ENCODE measurements at regions not wholly inside any gene's neighbourhood (a gene's known extent, or its start where the extent isn't known, plus 50 kb on each side); places are given as distances from the start of the nearest gene placed in this dataset.
"Not testable (repeated sequence)": the region's sequence is repeated elsewhere in the genome, so short reads cannot be mapped to it uniquely, and the experiment has no call there.

DNA sequence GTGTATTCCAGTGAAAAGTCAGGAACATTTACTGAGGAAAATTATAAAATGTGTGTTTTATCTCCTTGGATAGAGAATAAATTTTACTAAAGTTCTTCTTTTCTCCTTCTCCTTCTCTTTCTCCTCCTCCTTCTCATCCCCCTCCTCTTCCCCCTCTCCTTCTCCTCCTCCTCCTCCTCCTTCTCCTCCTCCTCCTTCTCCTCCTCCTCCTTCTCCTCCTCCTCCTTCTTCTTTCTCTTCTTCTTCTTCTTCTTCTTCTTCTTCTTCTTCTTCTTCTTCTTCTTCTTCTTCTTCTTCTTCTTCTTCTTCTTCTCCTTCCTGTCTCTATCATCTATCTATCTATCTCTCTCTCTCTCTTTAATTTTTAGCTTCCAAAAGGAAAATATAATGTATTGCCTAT lies 337.1 kb upstream of the MAF start:
- H3K4me1 ChIP-seq (ENCODE audit: control insufficient read depth in 3 of 3, insufficient read depth in 3 of 3, low read length in 3 of 3); H3K36me3 ChIP-seq (ENCODE audit: control insufficient read depth in 3 of 3, insufficient read depth in 3 of 3, low read length in 3 of 3); H3K27ac ChIP-seq (ENCODE audit: low read depth, low read length); H3K4me3 ChIP-seq (ENCODE audit: low read length in 3 of 3); H3K27me3 ChIP-seq (ENCODE audit: control insufficient read depth in 3 of 3, insufficient read depth in 3 of 3, low read length in 3 of 3); H3K9ac ChIP-seq (ENCODE audit: low read depth in 1 of 3, low read length in 3 of 3); H3K9me3 ChIP-seq (ENCODE audit: control insufficient read depth in 3 of 3, low read length in 3 of 3): not testable (repeated sequence)

DNA sequence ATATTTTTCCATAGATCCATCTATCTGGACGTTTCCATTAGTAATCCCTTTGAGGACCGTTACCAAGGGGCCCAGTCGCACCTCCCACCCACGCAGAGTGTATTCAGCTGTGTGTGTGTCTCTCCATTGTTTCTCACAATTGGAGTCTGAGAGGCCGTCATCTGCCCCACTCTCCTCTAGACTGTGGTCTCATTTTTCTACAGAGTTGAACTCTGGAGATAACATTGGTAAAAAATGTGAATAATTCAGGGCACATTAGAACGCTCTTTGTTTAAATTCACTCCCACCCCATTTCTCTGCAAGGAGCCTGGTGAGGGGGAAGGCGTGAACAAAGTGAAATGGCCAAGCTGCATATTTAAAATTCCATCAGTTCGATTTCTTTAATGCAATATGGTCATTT lies 333.1 kb upstream of the MAF start:
- Histone ChIP-seq H3K4me3 (ENCODE audit: low read length in 3 of 3) (no peak overlapping the region), H3K4me1 (ENCODE audit: control insufficient read depth in 3 of 3, insufficient read depth in 3 of 3, low read length in 3 of 3) (no peaks in the 10 kb centered on the region), H3K27me3 (ENCODE audit: control insufficient read depth in 3 of 3, insufficient read depth in 3 of 3, low read length in 3 of 3) (no peaks in the 10 kb centered on the region), H3K36me3 (ENCODE audit: control insufficient read depth in 3 of 3, insufficient read depth in 3 of 3, low read length in 3 of 3) (no peaks in the 10 kb centered on the region), H3K9ac (ENCODE audit: low read depth in 1 of 3, low read length in 3 of 3) (no peak overlapping the region), H3K9me3 (ENCODE audit: control insufficient read depth in 3 of 3, low read length in 3 of 3) (no peaks in the 10 kb centered on the region), H3K27ac (ENCODE audit: low read depth, low read length) (no peak overlapping the region)

DNA sequence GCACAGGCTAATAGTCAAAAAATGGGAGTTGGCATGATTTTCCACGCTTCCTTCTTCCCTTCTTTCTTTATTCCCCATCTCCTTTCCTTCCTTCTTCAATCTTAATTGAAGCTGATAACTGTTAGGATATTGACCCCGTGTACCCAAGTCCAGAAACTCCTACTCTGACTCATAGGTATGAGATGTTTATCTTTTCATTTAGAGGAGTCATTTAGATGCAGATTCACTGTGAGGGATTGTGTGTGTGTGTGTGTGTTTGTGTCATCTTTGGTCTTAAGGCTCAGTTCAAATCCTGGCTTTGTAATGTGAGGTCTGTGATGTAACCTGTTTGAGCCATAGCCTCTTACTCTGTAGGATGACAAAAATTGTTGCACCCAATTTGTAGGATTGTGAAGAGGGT lies 332.0 kb upstream of the MAF start:
- Histone ChIP-seq H3K9ac (ENCODE audit: low read depth in 1 of 3, low read length in 3 of 3) (no peak overlapping the region), H3K4me1 (ENCODE audit: control insufficient read depth in 3 of 3, insufficient read depth in 3 of 3, low read length in 3 of 3) (no peaks in the 10 kb centered on the region), H3K36me3 (ENCODE audit: control insufficient read depth in 3 of 3, insufficient read depth in 3 of 3, low read length in 3 of 3) (no peaks in the 10 kb centered on the region), H3K27me3 (ENCODE audit: control insufficient read depth in 3 of 3, insufficient read depth in 3 of 3, low read length in 3 of 3) (no peaks in the 10 kb centered on the region), H3K4me3 (ENCODE audit: low read length in 3 of 3) (no peak overlapping the region), H3K9me3 (ENCODE audit: control insufficient read depth in 3 of 3, low read length in 3 of 3) (no peaks in the 10 kb centered on the region), H3K27ac (ENCODE audit: low read depth, low read length) (no peak overlapping the region)

DNA sequence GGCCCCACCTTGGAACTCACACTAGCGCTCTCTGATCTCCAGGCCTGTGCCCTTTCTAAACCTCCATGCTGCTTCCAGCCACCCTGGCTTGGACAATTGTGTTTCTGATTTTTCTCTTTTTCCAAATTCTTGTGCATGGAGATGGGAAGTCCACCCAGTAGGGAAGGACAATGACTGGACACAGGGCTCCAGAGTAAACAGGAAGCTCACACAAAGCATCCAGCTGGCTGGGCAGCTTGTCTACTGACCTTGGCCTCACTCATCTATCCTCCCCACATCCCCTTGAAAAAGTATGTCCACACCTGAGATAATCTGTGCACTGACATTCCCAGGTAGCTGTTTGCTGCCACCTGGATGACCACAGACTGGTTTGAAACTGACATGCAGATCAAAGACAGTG lies 331.2 kb upstream of the MAF start:
- H3K36me3 ChIP-seq (ENCODE audit: control insufficient read depth in 3 of 3, insufficient read depth in 3 of 3, low read length in 3 of 3): no peaks in the 10 kb centered on the region
- H3K9me3 ChIP-seq (ENCODE audit: control insufficient read depth in 3 of 3, low read length in 3 of 3): no peaks in the 10 kb centered on the region
- H3K4me3 ChIP-seq (ENCODE audit: low read length in 3 of 3): no peak overlapping the region
- no peak overlapping the region for H3K9ac ChIP-seq (ENCODE audit: low read depth in 1 of 3, low read length in 3 of 3)
- no peaks in the 10 kb centered on the region for H3K4me1 ChIP-seq (ENCODE audit: control insufficient read depth in 3 of 3, insufficient read depth in 3 of 3, low read length in 3 of 3)
- H3K27ac ChIP-seq (ENCODE audit: low read depth, low read length): no peak overlapping the region
- H3K27me3 ChIP-seq (ENCODE audit: control insufficient read depth in 3 of 3, insufficient read depth in 3 of 3, low read length in 3 of 3): no peaks in the 10 kb centered on the region

DNA sequence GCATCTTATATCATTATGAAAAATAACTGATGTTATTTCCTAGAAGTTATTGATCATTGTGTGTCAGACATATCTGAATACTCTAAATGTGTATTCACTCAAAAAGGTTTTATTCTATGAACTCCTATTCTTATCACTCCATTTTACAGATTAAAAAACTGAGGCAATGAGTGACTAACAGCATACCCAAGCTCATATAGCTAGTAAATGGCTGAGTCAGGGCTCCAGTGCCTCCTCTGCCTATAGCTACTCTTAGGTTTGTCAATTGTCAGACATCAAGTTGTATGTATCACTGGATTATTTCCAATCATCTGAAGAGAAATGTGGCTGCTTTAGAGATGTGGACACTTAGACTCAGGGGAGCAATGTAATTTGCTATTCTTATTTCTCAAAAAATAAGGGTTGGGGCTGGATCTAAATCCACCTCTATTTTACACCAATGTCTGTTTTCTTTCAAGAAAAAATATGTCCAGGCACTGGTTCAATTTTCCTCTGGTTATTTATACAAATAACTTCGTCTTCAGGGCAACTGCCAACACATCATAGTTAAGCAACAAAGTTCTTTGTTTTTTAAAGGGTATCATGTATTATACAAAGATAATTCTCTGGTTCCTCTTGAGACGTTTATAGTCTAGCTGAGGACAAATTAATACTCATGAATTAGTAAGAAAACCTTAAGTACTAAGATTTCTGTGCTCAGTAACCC lies 328.9 kb upstream of the MAF start:
- H3K4me1 ChIP-seq (ENCODE audit: control insufficient read depth in 3 of 3, insufficient read depth in 3 of 3, low read length in 3 of 3): no peaks in the 10 kb centered on the region
- no peak overlapping the region for H3K27ac ChIP-seq (ENCODE audit: low read depth, low read length)
- H3K27me3 ChIP-seq (ENCODE audit: control insufficient read depth in 3 of 3, insufficient read depth in 3 of 3, low read length in 3 of 3): no peaks in the 10 kb centered on the region
- no peaks in the 10 kb centered on the region for H3K36me3 ChIP-seq (ENCODE audit: control insufficient read depth in 3 of 3, insufficient read depth in 3 of 3, low read length in 3 of 3)
- H3K9ac ChIP-seq (ENCODE audit: low read depth in 1 of 3, low read length in 3 of 3): no peak overlapping the region
- H3K4me3 ChIP-seq (ENCODE audit: low read length in 3 of 3): no peak overlapping the region
- no peaks in the 10 kb centered on the region for H3K9me3 ChIP-seq (ENCODE audit: control insufficient read depth in 3 of 3, low read length in 3 of 3)

DNA sequence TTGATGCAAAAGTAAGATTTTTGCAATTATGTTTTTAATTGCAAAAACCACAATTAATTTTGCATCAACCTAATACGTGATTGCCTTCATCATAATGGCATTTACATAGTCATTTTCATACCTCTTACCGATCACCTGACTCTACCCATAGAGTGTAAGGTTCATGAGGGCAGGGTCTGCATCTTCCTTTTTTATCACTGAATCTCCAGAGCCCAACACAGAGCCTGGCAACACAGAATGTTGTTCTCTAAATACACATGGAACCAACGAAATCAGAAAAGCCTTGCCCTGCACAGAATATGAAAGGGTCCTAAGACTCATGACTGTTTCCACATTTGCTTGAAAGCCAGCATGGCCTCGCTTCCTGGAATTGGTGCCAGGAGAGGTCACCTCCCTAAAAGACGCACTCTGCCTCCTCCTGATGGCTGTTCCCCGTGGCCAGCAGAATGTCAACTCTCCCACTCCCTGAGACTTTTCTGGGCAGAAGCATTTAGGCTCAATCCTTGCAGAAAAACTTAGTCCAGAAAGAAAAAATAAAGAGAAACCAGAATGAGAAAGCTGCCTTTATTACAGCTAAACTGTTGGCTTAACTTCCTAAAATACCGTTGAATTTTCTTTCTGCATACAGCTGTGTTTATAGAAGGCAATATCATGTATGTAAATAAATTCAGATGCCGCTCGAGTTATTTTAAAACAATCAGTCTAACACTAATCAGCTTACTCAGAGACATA lies 327.8 kb upstream of the MAF start:
- Histone ChIP-seq H3K9me3 (ENCODE audit: control insufficient read depth in 3 of 3, low read length in 3 of 3) (no peaks in the 10 kb centered on the region), H3K27ac (ENCODE audit: low read depth, low read length) (no peak overlapping the region), H3K9ac (ENCODE audit: low read depth in 1 of 3, low read length in 3 of 3) (no peak overlapping the region), H3K4me1 (ENCODE audit: control insufficient read depth in 3 of 3, insufficient read depth in 3 of 3, low read length in 3 of 3) (no peaks in the 10 kb centered on the region), H3K36me3 (ENCODE audit: control insufficient read depth in 3 of 3, insufficient read depth in 3 of 3, low read length in 3 of 3) (no peaks in the 10 kb centered on the region), H3K27me3 (ENCODE audit: control insufficient read depth in 3 of 3, insufficient read depth in 3 of 3, low read length in 3 of 3) (no peaks in the 10 kb centered on the region), H3K4me3 (ENCODE audit: low read length in 3 of 3) (no peak overlapping the region)

DNA sequence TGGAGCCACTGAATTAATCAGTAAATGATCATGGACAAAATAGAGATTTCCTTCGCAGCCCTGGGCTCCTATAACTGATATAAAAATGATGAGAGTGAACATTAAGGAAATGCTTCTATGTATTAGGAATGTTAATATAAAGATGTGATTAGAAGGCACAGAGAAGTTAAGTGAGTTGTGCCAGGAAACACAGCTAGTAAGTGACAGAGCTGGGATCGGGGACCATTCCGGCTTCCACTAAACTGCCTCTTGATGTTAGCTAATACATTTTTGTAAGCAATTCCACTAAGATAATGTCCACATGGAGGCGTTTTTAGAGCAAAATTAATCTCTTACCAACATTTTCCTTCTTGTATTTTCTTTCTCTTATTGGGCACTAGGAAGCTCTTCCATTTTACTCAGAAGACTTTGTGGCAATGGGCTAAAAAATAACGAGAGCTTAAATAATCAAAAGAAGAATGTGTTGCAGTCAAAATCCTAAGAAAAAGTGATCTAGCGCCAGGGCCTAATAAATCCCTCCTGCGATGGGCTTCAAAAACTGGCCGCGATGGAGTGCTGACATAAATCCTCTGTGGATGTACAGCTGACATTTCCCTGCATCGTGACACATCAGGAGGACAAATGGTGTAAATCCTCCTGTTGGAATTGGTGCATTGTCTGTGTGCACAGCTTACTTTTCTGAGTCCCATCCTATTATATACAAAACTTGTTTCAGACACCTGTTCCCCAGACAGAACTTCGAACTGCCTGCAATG lies 326.1 kb upstream of the MAF start:
- no peak overlapping the region for H3K27ac ChIP-seq (ENCODE audit: low read depth, low read length)
- H3K4me3 ChIP-seq (ENCODE audit: low read length in 3 of 3): no peak overlapping the region
- H3K27me3 ChIP-seq (ENCODE audit: control insufficient read depth in 3 of 3, insufficient read depth in 3 of 3, low read length in 3 of 3): no peaks in the 10 kb centered on the region
- H3K9me3 ChIP-seq (ENCODE audit: control insufficient read depth in 3 of 3, low read length in 3 of 3): no peaks in the 10 kb centered on the region
- H3K9ac ChIP-seq (ENCODE audit: low read depth in 1 of 3, low read length in 3 of 3): no peak overlapping the region
- H3K36me3 ChIP-seq (ENCODE audit: control insufficient read depth in 3 of 3, insufficient read depth in 3 of 3, low read length in 3 of 3): no peaks in the 10 kb centered on the region
- no peaks in the 10 kb centered on the region for H3K4me1 ChIP-seq (ENCODE audit: control insufficient read depth in 3 of 3, insufficient read depth in 3 of 3, low read length in 3 of 3)

DNA sequence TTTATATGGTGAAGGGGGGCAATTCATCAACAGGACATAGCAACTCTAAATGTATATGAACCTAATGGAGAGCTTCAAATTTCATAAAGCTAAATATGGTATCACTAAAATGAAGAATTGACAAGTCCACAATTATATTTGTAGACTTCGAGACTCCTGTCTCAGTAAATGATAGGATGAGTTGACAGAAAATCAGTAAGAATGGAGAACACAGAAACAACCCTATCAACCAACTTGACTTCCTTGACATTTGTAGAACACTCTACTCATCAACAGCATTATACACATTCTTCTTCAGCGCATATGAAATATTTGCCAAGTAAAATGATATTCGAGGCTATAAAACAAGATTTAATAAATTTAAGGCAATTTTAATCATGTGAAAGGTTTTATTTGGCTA lies 322.9 kb upstream of the MAF start:
- Histone ChIP-seq H3K27me3 (ENCODE audit: control insufficient read depth in 3 of 3, insufficient read depth in 3 of 3, low read length in 3 of 3) (no peaks in the 10 kb centered on the region), H3K9ac (ENCODE audit: low read depth in 1 of 3, low read length in 3 of 3) (no peak overlapping the region), H3K4me1 (ENCODE audit: control insufficient read depth in 3 of 3, insufficient read depth in 3 of 3, low read length in 3 of 3) (no peaks in the 10 kb centered on the region), H3K4me3 (ENCODE audit: low read length in 3 of 3) (no peak overlapping the region), H3K36me3 (ENCODE audit: control insufficient read depth in 3 of 3, insufficient read depth in 3 of 3, low read length in 3 of 3) (no peaks in the 10 kb centered on the region), H3K27ac (ENCODE audit: low read depth, low read length) (no peak overlapping the region), H3K9me3 (ENCODE audit: control insufficient read depth in 3 of 3, low read length in 3 of 3) (no peaks in the 10 kb centered on the region)

DNA sequence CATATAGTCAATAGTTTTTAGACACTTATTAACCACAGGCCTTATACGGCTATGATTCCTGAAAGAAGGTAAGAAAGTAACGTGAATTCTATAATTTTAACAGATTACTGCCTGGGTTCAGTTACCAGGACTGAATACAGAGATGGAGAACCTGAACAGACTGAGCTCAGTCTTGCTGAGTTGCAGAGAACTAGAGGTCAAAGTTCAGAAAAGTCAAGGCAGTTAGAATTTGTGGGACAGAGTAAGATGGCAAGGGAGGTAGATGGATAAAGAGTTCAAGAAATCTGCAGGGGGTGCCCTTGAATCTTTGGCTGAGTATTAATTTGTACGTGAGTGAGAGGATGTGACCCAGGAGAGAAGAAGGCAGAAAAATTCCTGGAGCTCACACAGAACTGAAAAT lies 320.1 kb upstream of the MAF start:
- Histone ChIP-seq H3K36me3 (ENCODE audit: control insufficient read depth in 3 of 3, insufficient read depth in 3 of 3, low read length in 3 of 3) (no peaks in the 10 kb centered on the region), H3K27me3 (ENCODE audit: control insufficient read depth in 3 of 3, insufficient read depth in 3 of 3, low read length in 3 of 3) (no peaks in the 10 kb centered on the region), H3K4me3 (ENCODE audit: low read length in 3 of 3) (no peak overlapping the region), H3K27ac (ENCODE audit: low read depth, low read length) (no peak overlapping the region), H3K9me3 (ENCODE audit: control insufficient read depth in 3 of 3, low read length in 3 of 3) (no peaks in the 10 kb centered on the region), H3K4me1 (ENCODE audit: control insufficient read depth in 3 of 3, insufficient read depth in 3 of 3, low read length in 3 of 3) (no peaks in the 10 kb centered on the region), H3K9ac (ENCODE audit: low read depth in 1 of 3, low read length in 3 of 3) (no peak overlapping the region)

DNA sequence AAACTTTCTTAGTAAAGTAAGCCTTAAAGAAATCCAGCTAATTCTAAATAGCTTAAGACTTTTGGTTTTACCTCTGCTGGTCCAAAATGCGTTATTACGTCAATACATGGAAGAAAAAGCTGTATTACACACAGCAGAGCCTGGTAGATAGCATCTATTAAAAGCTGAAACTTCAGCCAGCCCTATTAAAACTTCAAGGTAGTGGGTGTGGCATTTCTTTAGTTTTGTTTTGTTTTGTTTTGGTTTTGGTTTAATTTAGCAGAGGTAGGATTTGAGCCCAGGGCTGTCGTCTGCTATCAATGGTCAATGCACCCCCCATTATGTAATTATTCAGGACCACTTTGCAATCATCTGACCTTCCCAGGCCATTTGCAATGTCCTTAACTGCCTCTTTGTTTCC lies 318.4 kb upstream of the MAF start:
- no peaks in the 10 kb centered on the region for H3K27me3 ChIP-seq (ENCODE audit: control insufficient read depth in 3 of 3, insufficient read depth in 3 of 3, low read length in 3 of 3)
- no peaks in the 10 kb centered on the region for H3K36me3 ChIP-seq (ENCODE audit: control insufficient read depth in 3 of 3, insufficient read depth in 3 of 3, low read length in 3 of 3)
- no peak overlapping the region for H3K9ac ChIP-seq (ENCODE audit: low read depth in 1 of 3, low read length in 3 of 3)
- no peaks in the 10 kb centered on the region for H3K9me3 ChIP-seq (ENCODE audit: control insufficient read depth in 3 of 3, low read length in 3 of 3)
- H3K27ac ChIP-seq (ENCODE audit: low read depth, low read length): no peak overlapping the region
- H3K4me1 ChIP-seq (ENCODE audit: control insufficient read depth in 3 of 3, insufficient read depth in 3 of 3, low read length in 3 of 3): no peaks in the 10 kb centered on the region
- no peak overlapping the region for H3K4me3 ChIP-seq (ENCODE audit: low read length in 3 of 3)
